Globus pallidus (tissue), 1 donor: ENCODE measurements at regions not wholly inside any gene's neighbourhood (a gene's known extent, or its start where the extent isn't known, plus 50 kb on each side); places are given as distances from the start of the nearest gene placed in this dataset.

Experiments used
- DNase-seq: peaks from one replicate; pipeline ENCODE4 v3.0.0-alpha.2; 2015; ENCODE audit warnings: low spot score

DNA sequence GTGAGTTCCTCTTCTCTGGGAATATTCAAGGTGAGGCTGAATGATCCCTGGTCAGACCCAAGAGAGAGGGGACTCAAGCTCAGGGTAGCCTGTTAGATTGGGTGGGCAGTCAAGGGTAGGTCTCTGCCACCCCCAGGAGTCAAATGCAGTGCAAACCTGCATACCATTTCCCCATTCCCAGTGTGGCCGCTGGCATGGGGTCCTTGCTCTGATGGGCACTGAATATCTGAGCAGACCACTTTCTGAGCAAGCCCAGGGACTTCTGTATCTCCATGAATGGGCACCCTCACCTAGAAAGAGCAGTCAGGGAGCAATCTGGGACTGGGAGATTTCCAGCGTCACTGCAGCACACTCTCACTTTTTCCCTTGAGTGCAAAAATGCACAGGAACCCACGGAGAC, 573.7 kb downstream of the BCL11B start:
- DNase-seq: no peak

DNA sequence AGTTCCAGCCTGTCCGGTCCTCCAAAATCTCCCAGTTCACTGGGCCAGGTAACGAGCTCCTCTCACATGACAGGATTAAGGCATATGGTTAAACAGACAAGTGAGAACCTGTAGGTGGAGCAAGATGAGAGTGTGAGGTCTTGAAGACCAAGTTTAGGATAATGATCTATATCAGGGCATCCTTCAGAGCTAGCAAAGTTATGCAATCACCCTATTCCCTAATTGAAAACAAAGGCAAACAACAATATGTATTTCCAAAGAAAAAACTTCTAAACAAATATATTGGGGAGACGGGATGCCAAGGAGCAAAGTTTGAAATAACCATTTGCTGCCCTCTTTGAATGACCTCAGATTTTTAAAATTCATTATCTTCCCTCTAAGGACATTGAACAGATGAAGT, 571.2 kb downstream of the BCL11B start:
- no peak for DNase-seq

DNA sequence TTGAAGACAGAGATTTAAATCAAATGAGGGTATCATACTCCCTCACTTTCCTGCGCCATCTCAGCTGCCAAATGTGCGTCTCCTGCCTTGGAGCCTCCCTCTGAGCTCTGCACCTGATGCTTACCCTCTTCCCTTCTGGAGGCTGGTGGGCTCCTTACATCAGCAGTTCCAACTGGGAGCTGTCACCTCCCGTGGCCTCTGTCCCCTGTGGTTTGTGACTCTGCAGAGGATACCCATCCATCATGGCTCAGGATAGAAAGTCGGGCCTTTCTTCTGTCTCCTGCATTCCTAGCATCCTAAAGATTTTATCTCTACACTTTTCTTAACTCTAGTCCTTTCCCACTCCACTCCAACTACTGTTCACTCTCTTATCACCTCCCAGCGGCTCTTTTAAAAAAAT, 570.6 kb downstream of the BCL11B start:
- no peak for DNase-seq

GRCh38 chr14:98704441-98704840, 567.6 kb downstream of the BCL11B start:
- no peak for DNase-seq

DNA sequence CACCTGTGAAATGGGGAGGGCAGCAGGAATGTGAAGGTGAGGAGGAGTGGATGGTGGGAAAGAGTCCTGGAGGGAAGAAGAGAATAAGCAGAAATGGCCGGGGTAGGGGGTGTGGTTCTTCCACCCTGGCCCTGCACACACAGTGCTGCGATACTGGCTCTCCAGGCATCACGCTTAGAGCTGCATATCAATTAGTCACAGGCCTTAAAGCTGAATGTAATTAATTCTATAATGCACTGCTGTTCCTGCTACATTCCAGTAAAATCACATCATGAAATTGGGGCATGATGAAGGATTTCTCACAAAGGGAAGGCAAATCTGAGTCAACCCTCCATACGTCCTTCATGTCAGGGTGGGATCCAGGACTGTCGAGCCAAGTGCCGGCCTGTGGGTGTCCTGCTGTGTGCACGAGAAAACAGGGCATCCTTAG, 566.1 kb downstream of the BCL11B start:
- DNase-seq: no peak

- DNase-seq: no peak
These were observed 564.5 kb downstream of the BCL11B start for GRCh38 chr14:98707522-98707921.

- DNase-seq: no peak
These were observed 563.4 kb downstream of the BCL11B start for GRCh38 chr14:98708555-98708954.

GRCh38 chr14:98711453-98711852, 560.5 kb downstream of the BCL11B start:
- no peak for DNase-seq

- no peak for DNase-seq
These were observed 557.2 kb downstream of the BCL11B start for GRCh38 chr14:98714626-98715425.

DNA sequence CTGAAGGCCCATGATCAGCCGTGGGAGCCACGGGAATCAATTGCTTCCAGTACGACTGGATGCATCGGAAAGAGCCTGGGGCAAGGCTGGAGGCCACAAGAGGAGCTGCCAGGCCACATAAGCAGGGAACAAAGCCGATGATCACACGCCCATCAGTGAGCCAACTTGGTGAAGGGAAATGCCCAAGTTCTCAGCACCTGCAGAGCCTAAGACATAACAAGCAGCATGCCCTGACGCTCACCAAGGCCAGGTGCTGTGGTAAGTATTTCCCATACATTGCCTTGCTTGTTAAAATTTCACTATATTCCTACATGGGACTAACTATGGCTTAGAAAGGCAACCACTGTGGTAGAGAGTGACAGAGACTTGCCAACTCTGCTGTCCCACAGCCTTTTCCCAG, 555.9 kb downstream of the BCL11B start:
- DNase-seq: no peak

DNA sequence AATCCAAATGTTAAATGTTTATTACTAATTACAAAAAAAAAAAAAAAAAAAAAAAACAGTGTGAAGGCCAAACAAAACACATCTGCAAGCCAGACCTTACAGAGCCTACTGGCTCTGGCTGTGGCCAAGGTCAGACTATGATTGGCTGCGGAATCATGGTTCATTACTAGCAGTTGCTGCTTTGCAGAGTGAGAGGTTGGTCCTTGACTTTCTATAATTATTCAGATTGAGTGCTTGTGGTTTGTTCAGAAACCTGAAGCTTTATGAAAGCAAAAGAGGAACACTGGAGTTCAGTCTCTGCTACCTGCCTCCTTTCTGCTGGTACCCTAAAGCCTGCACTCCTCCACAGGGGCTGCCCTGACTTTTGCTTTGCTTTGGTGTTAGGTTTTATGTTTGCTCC, 550.9 kb downstream of the BCL11B start:
- no peak for DNase-seq

DNA sequence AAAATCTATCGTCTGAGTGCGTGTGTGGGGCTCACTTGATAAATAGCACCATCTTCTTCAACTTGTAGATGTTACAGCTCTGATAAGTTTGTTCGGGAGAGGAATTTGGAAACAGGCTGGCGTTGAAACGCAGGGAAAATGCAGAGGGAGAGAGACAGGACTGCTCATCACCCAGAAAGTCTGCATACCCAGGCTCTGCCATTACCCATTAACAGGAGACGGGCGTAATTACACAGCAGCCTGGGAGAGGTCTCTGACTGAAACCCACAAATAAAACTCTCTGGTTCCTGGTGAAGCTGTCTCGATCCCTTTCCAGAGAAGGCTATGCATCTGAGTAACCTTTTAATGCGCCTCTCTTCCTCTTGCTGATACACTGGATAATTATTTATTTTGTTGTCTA, 547.3 kb downstream of the BCL11B start:
- DNase-seq: no peak

- DNase-seq: no peak
These were observed 546.8 kb downstream of the BCL11B start for GRCh38 chr14:98725191-98725590.

DNA sequence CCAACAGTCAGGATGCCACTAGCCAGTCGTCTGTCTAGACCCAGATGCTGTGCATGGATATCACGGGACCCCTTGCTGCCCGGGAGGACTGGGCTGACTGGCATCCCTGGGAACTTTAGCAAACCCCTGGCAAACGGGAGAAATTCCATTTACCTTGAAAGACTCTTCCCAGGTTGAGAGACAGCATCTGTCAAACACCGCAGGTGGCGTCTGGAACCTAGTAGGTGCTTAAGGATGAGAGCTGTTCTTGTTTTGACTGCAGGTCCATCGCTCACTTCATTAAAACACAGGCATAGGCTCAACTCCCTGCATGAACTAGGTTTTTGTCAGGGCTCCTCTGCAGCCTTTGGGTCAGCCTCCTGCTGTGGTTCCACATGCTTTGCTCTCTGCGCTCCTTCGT, 546.3 kb downstream of the BCL11B start:
- DNase-seq: no peak

- DNase-seq: no peak
These were observed 545.2 kb downstream of the BCL11B start for GRCh38 chr14:98726585-98727405.

GRCh38 chr14:98728024-98728423, 544.0 kb downstream of the BCL11B start:
- DNase-seq: no peak

GRCh38 chr14:98728836-98729235, 543.2 kb downstream of the BCL11B start:
- no peak for DNase-seq

GRCh38 chr14:98731286-98731685, 540.7 kb downstream of the BCL11B start:
- DNase-seq: no peak

- no peak for DNase-seq
These were observed 540.3 kb downstream of the BCL11B start for GRCh38 chr14:98731701-98732100.

- DNase-seq: no peak
These were observed 538.5 kb downstream of the BCL11B start for GRCh38 chr14:98733536-98733935.

- DNase-seq: no peak
These were observed 535.2 kb downstream of the BCL11B start for GRCh38 chr14:98736701-98737338.

GRCh38 chr14:98741523-98741922, 530.5 kb downstream of the BCL11B start:
- no peak for DNase-seq

GRCh38 chr14:98742001-98742400, 530.0 kb downstream of the BCL11B start:
- no peak for DNase-seq
